ENCODE measurements at regions not wholly inside any gene's neighbourhood (a gene's known extent, or its start where the extent isn't known, plus 50 kb on each side); places are given as distances from the start of the nearest gene placed in this dataset.

- CTCF ChIA-PET: no interaction called here
- TF ChIP-seq CTCF (IDR thresholded peaks at IDR 0.05; ENCODE audit: control extremely low read depth, extremely low read depth, low read depth, missing control alignments): no peak
- POLR2A ChIA-PET: no interaction called here
- DNase-seq (ENCODE audit: extremely low spot score): no peak
These were observed 320.2 kb upstream of the ARGLU1 start for GRCh38 chr13:106888148-106888547.

- CTCF ChIA-PET: no interaction called here
- no peak for TF ChIP-seq CTCF (IDR thresholded peaks at IDR 0.05; ENCODE audit: control extremely low read depth, extremely low read depth, low read depth, missing control alignments)
- no peak for DNase-seq (ENCODE audit: extremely low spot score)
- POLR2A ChIA-PET: no interaction called here
These were observed 319.7 kb upstream of the ARGLU1 start for GRCh38 chr13:106887686-106888085.

- TF ChIP-seq CTCF (IDR thresholded peaks at IDR 0.05; ENCODE audit: control extremely low read depth, extremely low read depth, low read depth, missing control alignments): no peak
- no peak for DNase-seq (ENCODE audit: extremely low spot score)
- CTCF ChIA-PET: no interaction called here
- POLR2A ChIA-PET: no interaction called here
These were observed 316.0 kb upstream of the ARGLU1 start for GRCh38 chr13:106883976-106884375.

GRCh38 chr13:106882246-106882645 lies 314.3 kb upstream of the ARGLU1 start:
- no peak for TF ChIP-seq CTCF (IDR thresholded peaks at IDR 0.05; ENCODE audit: control extremely low read depth, extremely low read depth, low read depth, missing control alignments)
- ChIA-PET CTCF (no interaction called here), POLR2A (no interaction called here)
- no peak for DNase-seq (ENCODE audit: extremely low spot score)

- no peak for DNase-seq (ENCODE audit: extremely low spot score)
- ChIA-PET POLR2A (no interaction called here), CTCF (no interaction called here)
- TF ChIP-seq CTCF (IDR thresholded peaks at IDR 0.05; ENCODE audit: control extremely low read depth, extremely low read depth, low read depth, missing control alignments): no peak
These were observed 311.9 kb upstream of the ARGLU1 start for GRCh38 chr13:106879806-106880205.

GRCh38 chr13:106874323-106874722 lies 306.4 kb upstream of the ARGLU1 start:
- DNase-seq (ENCODE audit: extremely low spot score): no peak
- POLR2A ChIA-PET: no interaction called here
- CTCF ChIA-PET: no interaction called here
- no peak for TF ChIP-seq CTCF (IDR thresholded peaks at IDR 0.05; ENCODE audit: control extremely low read depth, extremely low read depth, low read depth, missing control alignments)

GRCh38 chr13:106873810-106874209 lies 305.9 kb upstream of the ARGLU1 start:
- no peak for TF ChIP-seq CTCF (IDR thresholded peaks at IDR 0.05; ENCODE audit: control extremely low read depth, extremely low read depth, low read depth, missing control alignments)
- ChIA-PET CTCF (no interaction called here), POLR2A (no interaction called here)
- DNase-seq (ENCODE audit: extremely low spot score): no peak
